ENCODE measurements at regions not wholly inside any gene's neighbourhood (a gene's known extent, or its start where the extent isn't known, plus 50 kb on each side); places are given as distances from the start of the nearest gene placed in this dataset.

DNA sequence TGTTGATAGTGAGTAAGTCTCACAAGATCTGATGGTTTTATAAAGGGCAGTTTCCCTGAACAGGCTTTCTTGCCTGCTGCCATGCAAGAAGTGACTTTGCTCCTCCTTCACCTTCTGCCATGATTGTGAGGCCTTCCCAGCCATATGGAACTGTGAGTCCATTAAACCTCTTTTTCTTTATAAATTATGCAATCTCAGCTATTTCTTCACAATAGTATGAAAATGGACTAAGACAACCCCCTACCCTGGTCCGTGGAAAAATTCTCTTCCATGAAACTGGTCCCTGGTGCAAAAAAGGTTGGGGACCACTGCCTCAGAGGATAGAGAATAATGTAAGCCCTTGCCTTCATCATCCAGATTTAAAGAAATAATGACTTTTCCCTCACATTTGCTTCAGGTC is 861.3 kb downstream of the QKI start:
- no peaks in the 10 kb centered on the region for H3K36me3 ChIP-seq
- no peak overlapping the region for H3K4me3 ChIP-seq
- TF ChIP-seq, protein P1, sequence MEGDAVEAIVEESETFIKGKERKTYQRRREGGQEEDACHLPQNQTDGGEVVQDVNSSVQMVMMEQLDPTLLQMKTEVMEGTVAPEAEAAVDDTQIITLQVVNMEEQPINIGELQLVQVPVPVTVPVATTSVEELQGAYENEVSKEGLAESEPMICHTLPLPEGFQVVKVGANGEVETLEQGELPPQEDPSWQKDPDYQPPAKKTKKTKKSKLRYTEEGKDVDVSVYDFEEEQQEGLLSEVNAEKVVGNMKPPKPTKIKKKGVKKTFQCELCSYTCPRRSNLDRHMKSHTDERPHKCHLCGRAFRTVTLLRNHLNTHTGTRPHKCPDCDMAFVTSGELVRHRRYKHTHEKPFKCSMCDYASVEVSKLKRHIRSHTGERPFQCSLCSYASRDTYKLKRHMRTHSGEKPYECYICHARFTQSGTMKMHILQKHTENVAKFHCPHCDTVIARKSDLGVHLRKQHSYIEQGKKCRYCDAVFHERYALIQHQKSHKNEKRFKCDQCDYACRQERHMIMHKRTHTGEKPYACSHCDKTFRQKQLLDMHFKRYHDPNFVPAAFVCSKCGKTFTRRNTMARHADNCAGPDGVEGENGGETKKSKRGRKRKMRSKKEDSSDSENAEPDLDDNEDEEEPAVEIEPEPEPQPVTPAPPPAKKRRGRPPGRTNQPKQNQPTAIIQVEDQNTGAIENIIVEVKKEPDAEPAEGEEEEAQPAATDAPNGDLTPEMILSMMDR (IDR thresholded peaks at IDR 0.05) = no peak
- TF ChIP-seq POLR2A (IDR thresholded peaks at IDR 0.05; ENCODE audit: low read depth) = no peak
- no peak for TF ChIP-seq EP300 (IDR thresholded peaks at IDR 0.05)
- TF ChIP-seq POLR2AphosphoS5 (IDR thresholded peaks at IDR 0.05) = no peak
- H3K27me3 ChIP-seq = no peaks in the 10 kb centered on the region
- WGBS = 84% methylated on average over 1 of the region's 1 CpG
- intact Hi-C loops (cut with DNase I) = no loop called here
- peaks cover 0 to 10% (median 0%) of the 10 kb centered on the region in 4 donors for H3K9me3 ChIP-seq
- no peak for DNase-seq (ENCODE audit: extremely low spot score)
- H3K4me1 ChIP-seq = no peaks in the 10 kb centered on the region
- H3K27ac ChIP-seq (replicated peaks in 1 of 4) = no peak overlapping the region

DNA sequence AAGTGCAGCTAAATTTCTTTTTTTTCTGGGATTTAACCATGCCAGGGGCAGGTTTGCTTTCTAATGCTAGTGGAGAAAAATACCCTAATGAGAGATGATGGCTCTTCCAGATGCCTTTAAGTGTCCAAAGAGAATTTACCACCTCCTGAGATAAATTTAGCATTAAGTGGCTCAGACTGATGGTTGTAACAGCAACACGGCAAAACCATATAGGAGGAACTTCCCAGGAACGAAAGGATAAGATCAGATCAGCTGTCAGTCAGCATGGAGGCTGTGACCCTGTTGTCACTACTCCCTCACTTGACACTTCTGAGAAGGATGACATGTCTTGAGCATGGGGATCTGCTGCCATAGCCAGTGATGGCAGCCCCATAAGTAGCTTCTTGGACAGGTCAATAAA is 860.0 kb downstream of the QKI start:
- no peak for DNase-seq (ENCODE audit: extremely low spot score)
- intact Hi-C loops (cut with DNase I) = no loop called here
- no peaks in the 10 kb centered on the region for H3K36me3 ChIP-seq
- peaks cover 0 to 10% (median 0%) of the 10 kb centered on the region in 4 donors for H3K9me3 ChIP-seq
- no peaks in the 10 kb centered on the region for H3K4me1 ChIP-seq
- WGBS = 27% methylated on average over 2 of the region's 2 CpGs
- no peak overlapping the region for H3K27ac ChIP-seq (replicated peaks in 1 of 4)
- TF ChIP-seq EP300 (IDR thresholded peaks at IDR 0.05) = no peak
- TF ChIP-seq, protein P1 (IDR thresholded peaks at IDR 0.05) = no peak
- TF ChIP-seq POLR2A (IDR thresholded peaks at IDR 0.05; ENCODE audit: low read depth) = no peak
- no peak for TF ChIP-seq POLR2AphosphoS5 (IDR thresholded peaks at IDR 0.05)
- no peak overlapping the region for H3K4me3 ChIP-seq
- H3K27me3 ChIP-seq = no peaks in the 10 kb centered on the region

DNA sequence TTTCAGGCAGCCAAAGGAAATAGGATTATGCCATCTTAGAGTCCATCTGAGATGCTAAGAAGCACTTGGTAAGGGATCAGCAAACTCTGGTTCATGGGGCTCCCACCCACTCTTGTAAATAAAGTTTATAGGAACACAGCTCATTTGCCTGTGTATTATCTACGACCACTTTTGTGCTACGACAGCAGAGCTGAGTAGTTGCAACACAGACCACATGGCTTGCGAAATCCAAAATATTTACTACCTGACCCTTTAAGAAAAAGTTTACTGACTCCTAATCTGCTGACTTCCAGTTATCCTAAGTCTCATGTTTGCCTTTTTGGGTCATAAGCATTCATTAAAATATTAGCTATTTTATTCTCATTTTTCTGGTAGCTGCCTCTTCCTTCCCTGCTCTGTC is 859.0 kb downstream of the QKI start:
- H3K27ac ChIP-seq (replicated peaks in 1 of 4) = no peak overlapping the region
- peaks cover 0 to 10% (median 0%) of the 10 kb centered on the region in 4 donors for H3K9me3 ChIP-seq
- no peak for TF ChIP-seq POLR2AphosphoS5 (IDR thresholded peaks at IDR 0.05)
- TF ChIP-seq, protein P1 (IDR thresholded peaks at IDR 0.05) = no peak
- WGBS = 84% methylated on average over 3 of the region's 3 CpGs
- no peaks in the 10 kb centered on the region for H3K36me3 ChIP-seq
- no peak for DNase-seq (ENCODE audit: extremely low spot score)
- no peaks in the 10 kb centered on the region for H3K27me3 ChIP-seq
- intact Hi-C loops (cut with DNase I) = no loop called here
- no peaks in the 10 kb centered on the region for H3K4me1 ChIP-seq
- no peak overlapping the region for H3K4me3 ChIP-seq

DNA sequence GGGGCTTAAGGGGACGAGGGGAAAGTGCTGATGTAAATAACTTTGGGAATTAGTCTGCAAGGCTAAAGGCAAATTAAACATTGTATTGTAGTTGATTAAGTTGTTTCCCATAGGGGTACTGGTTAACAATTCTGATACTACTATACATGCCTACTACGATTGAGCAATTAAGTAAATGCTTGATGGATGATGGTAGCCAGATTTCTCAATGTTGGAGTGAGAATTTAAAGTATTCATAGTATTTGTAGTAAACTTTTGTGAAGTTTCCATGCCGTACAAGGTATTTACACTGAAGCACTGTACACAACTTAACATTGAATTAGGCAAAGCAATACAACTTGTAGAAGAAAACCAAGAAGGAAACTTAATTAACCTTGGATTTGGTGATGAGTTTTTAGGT is 852.3 kb downstream of the QKI start:
- no peaks in the 10 kb centered on the region for H3K27me3 ChIP-seq
- intact Hi-C loops (cut with DNase I) = no loop called here
- H3K9me3 ChIP-seq = no peaks in the 10 kb centered on the region
- no peak for DNase-seq (ENCODE audit: extremely low spot score)
- 68% methylated on average over 3 of the region's 3 CpGs for WGBS
- no peaks in the 10 kb centered on the region for H3K36me3 ChIP-seq
- no peak overlapping the region for H3K4me3 ChIP-seq
- no peaks in the 10 kb centered on the region for H3K4me1 ChIP-seq
- TF ChIP-seq POLR2AphosphoS5 (IDR thresholded peaks at IDR 0.05) = no peak
- TF ChIP-seq POLR2A (IDR thresholded peaks at IDR 0.05; ENCODE audit: low read depth) = no peak
- TF ChIP-seq EP300 (IDR thresholded peaks at IDR 0.05) = no peak
- TF ChIP-seq, protein P1 (IDR thresholded peaks at IDR 0.05) = no peak
- no peak overlapping the region for H3K27ac ChIP-seq (replicated peaks in 1 of 4)

DNA sequence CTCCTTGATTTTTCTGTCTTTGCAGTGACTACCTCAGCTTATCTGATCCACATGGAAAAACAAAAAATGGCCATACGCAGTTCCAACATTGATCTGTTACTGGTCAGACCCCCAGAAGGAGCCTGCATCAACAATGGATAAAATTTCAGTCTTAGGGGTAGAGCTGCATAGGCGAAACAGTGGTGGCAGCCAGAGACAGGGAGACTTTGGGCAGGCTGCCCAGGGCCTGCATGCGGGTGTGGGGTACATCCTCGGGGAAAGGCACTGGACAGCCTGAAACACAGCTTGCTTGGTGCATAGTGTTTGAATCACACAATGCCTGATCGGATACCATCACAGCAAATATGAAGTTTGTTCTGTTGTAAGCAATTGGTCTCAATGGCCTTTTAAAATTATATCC is 847.8 kb downstream of the QKI start:
- H3K27ac ChIP-seq (replicated peaks in 1 of 4) = no peak overlapping the region
- H3K27me3 ChIP-seq = no peaks in the 10 kb centered on the region
- no peaks in the 10 kb centered on the region for H3K9me3 ChIP-seq
- H3K36me3 ChIP-seq = no peaks in the 10 kb centered on the region
- DNase-seq (ENCODE audit: extremely low spot score) = peak; percentile 89
- H3K4me1 ChIP-seq = no peaks in the 10 kb centered on the region
- no peak overlapping the region for H3K4me3 ChIP-seq
- WGBS = 50% methylated on average over 5 of the region's 5 CpGs
- intact Hi-C loops (cut with DNase I) = no loop called here
- TF ChIP-seq, protein P1 (IDR thresholded peaks at IDR 0.05) = no peak
- TF ChIP-seq POLR2AphosphoS5 (IDR thresholded peaks at IDR 0.05) = no peak
- TF ChIP-seq EP300 (IDR thresholded peaks at IDR 0.05) = no peak
- TF ChIP-seq POLR2A (IDR thresholded peaks at IDR 0.05; ENCODE audit: low read depth) = no peak

Measured in esophagus muscularis mucosa (tissue), 4 donors.